NOMO-1 (cell line): ENCODE measurements at regions not wholly inside any gene's neighbourhood (a gene's known extent, or its start where the extent isn't known, plus 50 kb on each side); places are given as distances from the start of the nearest gene placed in this dataset.

Source experiments
- DNase-seq, 2 experiments: peaks; one replicate each; lab custom pipeline; 2025; ENCODE audit not compliant: unreplicated experiment in 2 of 2; lab: John Stamatoyannopoulos, UW

GRCh38 chr13:111990362-111990761, 76.6 kb upstream of the SOX1 start:
- no peak for DNase-seq

GRCh38 chr13:111992911-111993310, 74.0 kb upstream of the SOX1 start:
- no peak for DNase-seq

GRCh38 chr13:111993691-111994090, 73.3 kb upstream of the SOX1 start:
- no peak for DNase-seq

GRCh38 chr13:111994578-111994977, 72.4 kb upstream of the SOX1 start:
- no peak for DNase-seq

- DNase-seq = no peak
Measured at GRCh38 chr13:111999352-111999751, 67.6 kb upstream of the SOX1 start.

- DNase-seq = no peak
Measured at GRCh38 chr13:112000888-112001287, 66.1 kb upstream of the SOX1 start.

GRCh38 chr13:112001571-112001970, 65.4 kb upstream of the SOX1 start:
- DNase-seq = no peak

- DNase-seq = no peak
Measured at GRCh38 chr13:112003396-112003795, 63.6 kb upstream of the SOX1 start.

- DNase-seq = no peak
Measured at GRCh38 chr13:112003941-112004340, 63.0 kb upstream of the SOX1 start.

- DNase-seq = no peak
Measured at GRCh38 chr13:112005925-112006324, 61.0 kb upstream of the SOX1 start.

- no peak for DNase-seq
Measured at GRCh38 chr13:112007191-112007590, 59.8 kb upstream of the SOX1 start.

- DNase-seq = no peak
Measured at GRCh38 chr13:112010714-112011113, 56.2 kb upstream of the SOX1 start.

GRCh38 chr13:112012016-112012704, 54.8 kb upstream of the SOX1 start:
- no peak for DNase-seq

GRCh38 chr13:112012705-112013085, 54.3 kb upstream of the SOX1 start:
- no peak for DNase-seq

- DNase-seq = no peak
Measured at GRCh38 chr13:112013665-112014064, 53.3 kb upstream of the SOX1 start.

GRCh38 chr13:112014857-112015256, 52.1 kb upstream of the SOX1 start:
- no peak for DNase-seq
